RWPE1 (cell line): ENCODE measurements at regions not wholly inside any gene's neighbourhood (a gene's known extent, or its start where the extent isn't known, plus 50 kb on each side); places are given as distances from the start of the nearest gene placed in this dataset.
"Not testable (repeated sequence)": the region's sequence is repeated elsewhere in the genome, so short reads cannot be mapped to it uniquely, and the experiment has no call there.

Experiments
- CTCF ChIA-PET: fragments of 350-600 bp; sonication (Branson Sonifier 250); formaldehyde crosslinking; extraction: SDS; loops from one replicate; lab custom pipeline; 2021; lab: Yijun Ruan, JAX
- POLR2A ChIA-PET: fragments of 400-600 bp; formaldehyde crosslinking; extraction: SDS; loops from one replicate; lab custom pipeline; 2020; ENCODE audit warnings: antibody characterized with exemption; ENCODE audit not compliant: low non-redundant PET; lab: Yijun Ruan, JAX
- DNase-seq: peaks from one replicate; pipeline ENCODE4 v3.0.0; 2012; ENCODE audit warnings: low spot score
- H3K27ac ChIP-seq: fragments of 450-650 bp; 2 replicates; pipeline ENCODE4 v1.5.1; 2017
- TF ChIP-seq, protein P1 (sequence below): fragments of 450-650 bp; conservative IDR thresholded peaks from 2 replicates; pipeline ENCODE4 v1.5.1; 2017; ENCODE audit warnings: low read depth, mild to moderate bottlenecking

DNA sequence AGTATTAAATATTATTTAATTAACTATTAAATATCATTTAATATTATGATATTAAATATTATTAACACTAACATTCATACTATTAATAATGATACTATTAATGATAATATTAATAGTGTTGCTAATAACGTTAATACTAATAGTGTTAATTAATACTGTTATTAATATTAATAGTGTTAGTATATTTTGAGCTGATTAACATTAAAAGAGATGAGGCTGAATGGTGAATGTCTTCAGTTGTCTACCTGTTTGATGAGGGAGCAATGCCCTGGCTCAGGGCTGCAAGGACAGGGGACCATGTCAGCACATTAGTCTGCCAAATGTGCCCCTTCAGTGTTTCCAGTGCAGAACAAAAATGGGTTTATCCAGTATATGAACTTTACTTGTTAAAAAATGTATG, 96.6 kb upstream of the PLEKHG1 start:
- no peak overlapping the region for H3K27ac ChIP-seq
- CTCF ChIA-PET: no interaction called here
- TF ChIP-seq, protein P1, sequence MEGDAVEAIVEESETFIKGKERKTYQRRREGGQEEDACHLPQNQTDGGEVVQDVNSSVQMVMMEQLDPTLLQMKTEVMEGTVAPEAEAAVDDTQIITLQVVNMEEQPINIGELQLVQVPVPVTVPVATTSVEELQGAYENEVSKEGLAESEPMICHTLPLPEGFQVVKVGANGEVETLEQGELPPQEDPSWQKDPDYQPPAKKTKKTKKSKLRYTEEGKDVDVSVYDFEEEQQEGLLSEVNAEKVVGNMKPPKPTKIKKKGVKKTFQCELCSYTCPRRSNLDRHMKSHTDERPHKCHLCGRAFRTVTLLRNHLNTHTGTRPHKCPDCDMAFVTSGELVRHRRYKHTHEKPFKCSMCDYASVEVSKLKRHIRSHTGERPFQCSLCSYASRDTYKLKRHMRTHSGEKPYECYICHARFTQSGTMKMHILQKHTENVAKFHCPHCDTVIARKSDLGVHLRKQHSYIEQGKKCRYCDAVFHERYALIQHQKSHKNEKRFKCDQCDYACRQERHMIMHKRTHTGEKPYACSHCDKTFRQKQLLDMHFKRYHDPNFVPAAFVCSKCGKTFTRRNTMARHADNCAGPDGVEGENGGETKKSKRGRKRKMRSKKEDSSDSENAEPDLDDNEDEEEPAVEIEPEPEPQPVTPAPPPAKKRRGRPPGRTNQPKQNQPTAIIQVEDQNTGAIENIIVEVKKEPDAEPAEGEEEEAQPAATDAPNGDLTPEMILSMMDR: no peak
- DNase-seq: no peak
- POLR2A ChIA-PET: no interaction called here

DNA sequence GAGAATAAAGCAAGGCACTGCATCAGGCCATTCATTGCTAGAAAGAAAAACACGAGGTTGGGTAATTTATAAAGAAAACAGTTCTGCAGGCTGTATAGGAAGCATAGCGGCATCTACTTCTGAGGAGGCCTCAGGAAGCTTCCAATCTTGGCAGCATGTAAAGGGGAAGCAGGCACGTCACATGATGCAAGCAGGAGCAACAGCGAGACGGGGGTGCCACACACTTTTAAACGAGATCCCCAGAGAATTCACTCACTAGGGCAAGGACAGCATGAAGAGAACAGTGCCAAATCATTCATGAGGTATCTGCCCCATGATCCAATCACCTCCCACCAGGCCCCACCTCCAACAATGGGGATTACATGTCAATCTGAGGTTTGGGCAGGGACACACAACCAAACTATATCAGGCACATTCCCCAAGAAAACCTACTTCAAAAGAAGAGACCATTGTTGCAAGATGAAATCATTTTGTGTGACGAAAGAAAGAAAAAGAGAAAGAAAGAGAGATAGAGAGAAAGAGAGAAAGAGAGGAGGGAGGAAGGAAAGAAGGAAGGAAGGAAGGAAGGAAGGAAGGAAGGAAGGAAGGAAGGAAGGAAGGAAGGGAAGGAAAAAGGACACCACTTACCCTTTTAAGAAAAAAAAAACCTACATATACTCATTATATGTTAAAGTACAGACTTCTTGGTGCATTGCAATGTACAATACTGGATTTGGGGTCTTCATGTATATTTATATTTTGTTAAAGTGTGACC, 95.9 kb upstream of the PLEKHG1 start:
- no peak for DNase-seq
- TF ChIP-seq, protein P1: no peak
- POLR2A ChIA-PET: no interaction called here
- CTCF ChIA-PET: no interaction called here
- no peak overlapping the region for H3K27ac ChIP-seq

- H3K27ac ChIP-seq, DNase-seq, CTCF ChIA-PET, POLR2A ChIA-PET: not testable (repeated sequence)
These were observed 92.3 kb upstream of the PLEKHG1 start for GRCh38 chr6:150507361-150507760.

DNA sequence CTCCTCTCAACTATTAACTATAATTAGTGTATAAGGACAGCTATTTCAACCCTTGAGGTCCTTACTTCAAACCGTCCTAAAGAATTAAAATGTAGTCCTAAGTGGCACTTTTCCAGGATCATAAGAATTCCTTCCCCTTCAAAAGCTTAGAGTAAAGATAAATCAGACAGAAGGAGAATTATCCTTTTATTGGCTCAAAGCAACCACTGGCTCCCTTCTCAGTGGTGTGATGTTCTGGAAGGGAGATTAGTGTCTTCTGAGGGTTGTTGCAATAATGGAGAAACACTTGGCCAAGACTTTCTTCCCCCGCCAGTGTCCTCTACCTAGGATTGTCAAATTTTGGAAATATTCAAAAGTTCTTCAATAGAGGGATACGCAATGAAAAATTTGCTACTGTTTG, 89.1 kb upstream of the PLEKHG1 start:
- TF ChIP-seq, protein P1: no peak
- CTCF ChIA-PET: interaction anchor here (1.1 kb wide), 1 partner anchor 18 kb away, joined by 3 read pairs; no protein-coding TSS in a partner anchor
- DNase-seq: no peak
- POLR2A ChIA-PET: no interaction called here
- H3K27ac ChIP-seq: no peak overlapping the region

GRCh38 chr6:150511313-150511712, 88.4 kb upstream of the PLEKHG1 start:
- DNase-seq: no peak
- ChIA-PET POLR2A (no interaction called here), CTCF (no interaction called here)
- TF ChIP-seq, protein P1: no peak
- H3K27ac ChIP-seq: no peak overlapping the region

DNA sequence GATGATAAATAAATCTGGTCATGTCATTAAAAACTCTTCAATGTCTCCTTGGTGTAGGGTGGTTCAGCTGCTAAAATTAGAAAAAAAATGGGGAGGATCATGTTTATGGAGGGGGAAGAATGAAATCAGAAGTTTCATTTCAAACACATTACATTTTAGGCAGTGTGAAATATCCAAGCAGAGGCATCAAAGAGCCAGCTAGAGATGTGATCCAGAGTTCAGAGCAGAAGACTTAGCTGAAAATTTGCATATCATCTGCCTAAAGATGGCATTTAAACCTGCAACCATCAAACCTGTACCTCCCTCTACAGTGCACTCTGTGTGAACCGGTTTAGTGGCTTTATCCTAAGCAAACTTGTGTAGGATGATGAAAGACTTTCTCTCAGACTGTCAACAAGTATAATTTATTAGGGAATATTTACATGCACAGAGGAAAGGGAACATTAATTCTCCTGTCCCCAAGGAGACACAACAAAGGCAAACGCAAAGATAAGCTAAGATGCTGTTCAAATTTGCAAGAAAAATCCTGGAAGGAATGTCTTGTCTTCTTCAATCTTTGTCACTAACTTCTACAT, 84.8 kb upstream of the PLEKHG1 start:
- TF ChIP-seq, protein P1: no peak
- no peak for DNase-seq
- POLR2A ChIA-PET: no interaction called here
- CTCF ChIA-PET: no interaction called here
- no peak overlapping the region for H3K27ac ChIP-seq

DNA sequence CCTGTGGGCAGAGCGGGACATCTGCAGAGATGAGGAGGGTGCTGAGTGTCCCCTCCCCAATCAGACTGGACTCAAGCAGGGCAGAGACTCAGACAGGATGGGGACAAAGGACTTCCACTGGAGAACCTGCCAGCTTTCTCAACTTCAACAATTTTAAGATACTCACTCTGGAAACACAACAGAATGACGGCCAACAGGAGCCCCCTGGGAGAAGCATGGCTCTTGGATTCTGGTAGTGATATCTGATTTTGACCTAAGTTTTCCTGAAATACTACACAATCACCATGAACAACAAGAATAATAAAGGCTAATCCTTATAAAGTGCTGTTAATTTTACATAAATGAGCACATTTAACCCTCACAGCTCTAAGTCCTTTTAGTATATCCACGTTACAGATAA, 83.5 kb upstream of the PLEKHG1 start:
- ChIA-PET POLR2A (no interaction called here), CTCF (interaction anchor here (0.6 kb wide), 1 partner anchor 528 kb away, joined by 3 read pairs; no protein-coding TSS in a partner anchor)
- no peak for DNase-seq
- TF ChIP-seq, protein P1: no peak
- H3K27ac ChIP-seq: no peak overlapping the region
